ENCODE measurements at regions not wholly inside any gene's neighbourhood (a gene's known extent, or its start where the extent isn't known, plus 50 kb on each side); places are given as distances from the start of the nearest gene placed in this dataset.

DNA sequence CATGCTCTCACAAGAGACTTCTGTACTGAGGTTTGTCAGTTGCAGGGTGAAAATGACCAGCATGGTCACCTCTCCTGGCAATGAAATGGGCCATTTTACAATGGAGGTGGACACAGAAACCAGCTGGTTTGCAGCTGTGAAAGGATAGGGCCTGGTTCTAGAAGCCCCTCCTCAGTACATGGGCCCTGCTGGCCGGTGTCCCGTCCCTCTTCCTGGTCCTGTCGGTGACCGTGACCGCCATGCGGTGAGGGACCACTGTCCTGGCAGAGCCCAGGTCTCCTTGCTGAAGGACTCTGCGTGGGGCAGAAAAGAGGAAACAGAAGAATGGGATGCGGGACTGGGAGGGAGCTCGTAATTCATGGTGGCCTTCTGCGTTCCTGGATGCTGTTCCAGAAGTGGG, 76.0 kb upstream of the ZNF423 start:
- TF ChIP-seq, protein P1, sequence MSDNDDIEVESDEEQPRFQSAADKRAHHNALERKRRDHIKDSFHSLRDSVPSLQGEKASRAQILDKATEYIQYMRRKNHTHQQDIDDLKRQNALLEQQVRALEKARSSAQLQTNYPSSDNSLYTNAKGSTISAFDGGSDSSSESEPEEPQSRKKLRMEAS (IDR thresholded peaks at IDR 0.05; ENCODE audit: low read depth, low read length) = no peak
- no peak for TF ChIP-seq MYC (IDR thresholded peaks at IDR 0.05; ENCODE audit: low read depth, low read length)
- TF ChIP-seq POLR2A (IDR thresholded peaks at IDR 0.05; ENCODE audit: extremely low read depth, insufficient read length) = no peak
- TF ChIP-seq, protein P2, sequence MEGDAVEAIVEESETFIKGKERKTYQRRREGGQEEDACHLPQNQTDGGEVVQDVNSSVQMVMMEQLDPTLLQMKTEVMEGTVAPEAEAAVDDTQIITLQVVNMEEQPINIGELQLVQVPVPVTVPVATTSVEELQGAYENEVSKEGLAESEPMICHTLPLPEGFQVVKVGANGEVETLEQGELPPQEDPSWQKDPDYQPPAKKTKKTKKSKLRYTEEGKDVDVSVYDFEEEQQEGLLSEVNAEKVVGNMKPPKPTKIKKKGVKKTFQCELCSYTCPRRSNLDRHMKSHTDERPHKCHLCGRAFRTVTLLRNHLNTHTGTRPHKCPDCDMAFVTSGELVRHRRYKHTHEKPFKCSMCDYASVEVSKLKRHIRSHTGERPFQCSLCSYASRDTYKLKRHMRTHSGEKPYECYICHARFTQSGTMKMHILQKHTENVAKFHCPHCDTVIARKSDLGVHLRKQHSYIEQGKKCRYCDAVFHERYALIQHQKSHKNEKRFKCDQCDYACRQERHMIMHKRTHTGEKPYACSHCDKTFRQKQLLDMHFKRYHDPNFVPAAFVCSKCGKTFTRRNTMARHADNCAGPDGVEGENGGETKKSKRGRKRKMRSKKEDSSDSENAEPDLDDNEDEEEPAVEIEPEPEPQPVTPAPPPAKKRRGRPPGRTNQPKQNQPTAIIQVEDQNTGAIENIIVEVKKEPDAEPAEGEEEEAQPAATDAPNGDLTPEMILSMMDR (IDR thresholded peaks at IDR 0.05; ENCODE audit: low read depth, low read length) = no peak
- no peak for DNase-seq (ENCODE audit: low read depth)
- H3K4me3 ChIP-seq (ENCODE audit: low read depth, low read length) = no peak overlapping the region

DNA sequence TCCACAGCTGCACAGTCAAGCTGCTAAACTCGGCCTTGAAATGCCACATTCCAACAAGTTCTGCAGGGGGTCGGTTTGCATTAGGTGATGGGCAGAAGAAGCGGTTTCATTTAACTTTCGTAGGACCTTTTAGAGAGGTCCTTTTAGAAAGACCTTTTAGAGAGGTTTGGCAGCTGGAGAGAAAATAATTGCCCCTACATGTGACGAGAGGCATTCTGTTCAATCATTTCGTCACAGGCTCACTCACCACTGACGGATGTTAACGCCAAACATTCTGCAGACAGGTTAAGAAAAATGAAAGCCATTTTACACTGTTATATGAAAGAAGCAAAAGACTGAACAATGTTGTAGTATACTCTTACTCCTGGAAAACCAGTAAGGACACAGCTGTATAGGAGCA, 76.5 kb upstream of the ZNF423 start:
- TF ChIP-seq MYC (IDR thresholded peaks at IDR 0.05; ENCODE audit: low read depth, low read length) (no peak), POLR2A (IDR thresholded peaks at IDR 0.05; ENCODE audit: extremely low read depth, insufficient read length) (no peak)
- TF ChIP-seq, protein P1 (IDR thresholded peaks at IDR 0.05; ENCODE audit: low read depth, low read length) = no peak
- no peak for DNase-seq (ENCODE audit: low read depth)
- no peak overlapping the region for H3K4me3 ChIP-seq (ENCODE audit: low read depth, low read length)

- no peak overlapping the region for H3K4me3 ChIP-seq (ENCODE audit: low read depth, low read length)
- no peak for DNase-seq (ENCODE audit: low read depth)
- TF ChIP-seq, protein P1 (IDR thresholded peaks at IDR 0.05; ENCODE audit: low read depth, low read length) = no peak
- no peak for TF ChIP-seq MYC (IDR thresholded peaks at IDR 0.05; ENCODE audit: low read depth, low read length)
- TF ChIP-seq POLR2A (IDR thresholded peaks at IDR 0.05; ENCODE audit: extremely low read depth, insufficient read length) = no peak
- TF ChIP-seq, protein P2 (IDR thresholded peaks at IDR 0.05; ENCODE audit: low read depth, low read length) = no peak
Observed at GRCh38 chr16:49932946-49933345, 77.0 kb upstream of the ZNF423 start.

DNA sequence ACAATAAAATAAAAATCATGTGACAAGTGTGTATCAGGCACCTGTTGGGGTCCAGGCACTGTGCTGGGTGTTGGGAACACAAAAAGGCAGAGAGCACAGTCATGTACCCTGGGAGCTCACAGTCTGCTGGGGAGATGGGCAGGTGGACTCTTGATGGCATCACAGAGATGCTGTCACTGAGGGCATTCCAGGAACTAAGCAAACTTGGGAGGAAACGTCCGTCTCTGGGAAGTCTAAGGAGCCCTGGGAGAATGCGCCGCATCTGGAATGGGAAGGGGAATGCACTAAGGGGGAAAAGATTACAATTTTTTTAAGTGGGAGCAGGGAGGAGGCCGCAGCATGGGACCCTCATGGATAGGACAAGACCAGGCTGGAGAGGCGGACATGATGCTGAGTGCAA, 80.9 kb upstream of the ZNF423 start:
- TF ChIP-seq, protein P2 (IDR thresholded peaks at IDR 0.05; ENCODE audit: low read depth, low read length) = no peak
- TF ChIP-seq, protein P1 (IDR thresholded peaks at IDR 0.05; ENCODE audit: low read depth, low read length) = no peak
- TF ChIP-seq POLR2A (IDR thresholded peaks at IDR 0.05; ENCODE audit: extremely low read depth, insufficient read length) (no peak), MYC (IDR thresholded peaks at IDR 0.05; ENCODE audit: low read depth, low read length) (no peak)
- H3K4me3 ChIP-seq (ENCODE audit: low read depth, low read length) = no peak overlapping the region
- DNase-seq (ENCODE audit: low read depth) = no peak

GRCh38 chr16:49937886-49938285, 82.0 kb upstream of the ZNF423 start:
- TF ChIP-seq, protein P1 (IDR thresholded peaks at IDR 0.05; ENCODE audit: low read depth, low read length) = no peak
- no peak for TF ChIP-seq MYC (IDR thresholded peaks at IDR 0.05; ENCODE audit: low read depth, low read length)
- no peak for TF ChIP-seq POLR2A (IDR thresholded peaks at IDR 0.05; ENCODE audit: extremely low read depth, insufficient read length)
- TF ChIP-seq, protein P2 (IDR thresholded peaks at IDR 0.05; ENCODE audit: low read depth, low read length) = no peak
- DNase-seq (ENCODE audit: low read depth) = no peak
- no peak overlapping the region for H3K4me3 ChIP-seq (ENCODE audit: low read depth, low read length)

- H3K4me3 ChIP-seq (ENCODE audit: low read depth, low read length) = no peak overlapping the region
- no peak for DNase-seq (ENCODE audit: low read depth)
- TF ChIP-seq MYC (IDR thresholded peaks at IDR 0.05; ENCODE audit: low read depth, low read length) (no peak), POLR2A (IDR thresholded peaks at IDR 0.05; ENCODE audit: extremely low read depth, insufficient read length) (no peak)
- TF ChIP-seq, protein P1 (IDR thresholded peaks at IDR 0.05; ENCODE audit: low read depth, low read length) = no peak
- TF ChIP-seq, protein P2 (IDR thresholded peaks at IDR 0.05; ENCODE audit: low read depth, low read length) = no peak
Observed at GRCh38 chr16:49939495-49939894, 83.6 kb upstream of the ZNF423 start.

Measured in NB4 (cell line).